Fibroblast of skin of left biceps (primary cell): ENCODE measurements at regions not wholly inside any gene's neighbourhood (a gene's known extent, or its start where the extent isn't known, plus 50 kb on each side); places are given as distances from the start of the nearest gene placed in this dataset.

Experiments used
- DNase-seq, 2 experiments: peaks; one replicate each; pipeline ENCODE4 v3.0.0-alpha.2; 2013; ENCODE audit warnings: low read depth in 2 of 2

GRCh38 chr15:85941186-85941855, 138.3 kb upstream of the AGBL1 start:
- DNase-seq, result no peak

- no peak for DNase-seq
These were observed 137.0 kb upstream of the AGBL1 start for GRCh38 chr15:85942632-85943031.

DNA sequence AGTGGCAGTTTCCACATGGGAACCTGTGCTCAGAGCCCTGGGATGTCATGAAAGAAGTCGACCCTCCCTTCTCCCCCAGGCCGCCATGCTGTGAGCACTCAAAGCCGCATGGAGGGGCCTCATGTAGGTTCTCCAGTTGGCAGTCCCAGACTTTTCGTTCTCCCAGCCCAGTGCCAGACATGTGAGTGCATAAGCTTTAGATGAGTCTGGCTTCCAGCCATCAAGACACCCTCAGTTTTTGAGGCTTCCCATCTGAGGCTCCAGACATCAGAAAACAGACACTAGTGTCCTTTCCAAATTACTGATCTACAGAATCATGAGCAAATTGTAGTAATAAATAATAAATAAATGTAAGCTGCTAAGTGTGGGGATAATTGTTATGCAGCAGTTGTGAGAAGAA, 136.5 kb upstream of the AGBL1 start:
- no peak for DNase-seq

DNA sequence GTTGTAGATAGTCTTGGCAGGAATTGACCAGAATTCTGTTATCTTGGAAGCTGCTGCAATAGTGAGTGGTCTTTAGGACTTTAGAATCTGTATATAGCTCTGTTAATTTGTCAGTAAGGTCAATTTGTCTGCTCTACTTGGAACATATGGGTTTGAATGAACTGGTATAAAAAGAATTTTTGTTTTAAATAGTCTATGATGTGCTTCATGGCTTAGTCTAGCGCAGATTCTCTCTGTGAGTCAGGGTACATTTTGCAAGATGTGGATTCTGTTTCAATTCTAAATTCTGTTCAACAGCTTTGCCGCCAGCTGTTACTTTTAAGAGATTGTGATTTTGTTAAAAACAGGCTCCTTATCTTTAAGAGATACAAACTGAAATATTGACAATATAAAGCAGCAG, 135.9 kb upstream of the AGBL1 start:
- no peak for DNase-seq

DNA sequence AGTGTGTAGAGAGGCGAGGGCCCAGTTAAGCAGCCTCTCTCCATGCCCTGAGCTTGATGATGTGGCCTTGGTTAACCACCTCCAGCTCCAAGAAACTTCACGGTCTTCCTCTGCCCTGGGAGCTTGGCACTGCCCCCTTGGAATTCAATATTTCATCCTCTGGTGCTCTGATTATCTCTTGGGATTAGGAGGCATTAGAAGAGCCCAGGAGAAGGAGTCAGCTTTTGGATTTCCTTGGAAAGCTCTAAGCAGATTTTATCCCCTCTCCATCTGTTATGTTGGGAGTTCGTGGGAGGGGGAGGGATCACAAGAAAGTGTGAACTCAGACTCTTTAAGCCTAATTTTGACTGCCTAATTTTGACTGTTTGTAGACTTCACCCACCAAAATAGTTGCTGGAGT, 132.7 kb upstream of the AGBL1 start:
- DNase-seq, result no peak

DNA sequence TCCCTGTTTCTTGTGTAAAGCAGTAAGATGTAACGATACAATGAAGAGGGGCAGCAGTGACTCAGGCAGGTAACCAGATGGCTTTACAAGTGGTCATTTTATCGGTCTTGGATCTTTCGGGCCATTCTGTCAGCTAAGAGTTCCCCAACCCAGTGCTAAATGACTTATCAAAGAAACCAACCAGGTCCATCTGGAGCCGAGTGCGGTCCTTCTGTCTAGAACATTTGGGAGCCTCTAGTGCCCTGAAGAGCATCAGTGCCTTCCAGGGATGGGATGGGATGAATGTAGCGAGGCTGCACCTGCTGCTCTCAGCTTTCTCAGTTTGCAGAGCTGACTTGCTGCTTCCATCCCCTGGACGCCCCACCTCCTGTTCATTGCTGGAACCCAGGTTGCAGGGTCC, 131.7 kb upstream of the AGBL1 start:
- no peak for DNase-seq

GRCh38 chr15:85950101-85950500, 129.6 kb upstream of the AGBL1 start:
- DNase-seq, result no peak

DNA sequence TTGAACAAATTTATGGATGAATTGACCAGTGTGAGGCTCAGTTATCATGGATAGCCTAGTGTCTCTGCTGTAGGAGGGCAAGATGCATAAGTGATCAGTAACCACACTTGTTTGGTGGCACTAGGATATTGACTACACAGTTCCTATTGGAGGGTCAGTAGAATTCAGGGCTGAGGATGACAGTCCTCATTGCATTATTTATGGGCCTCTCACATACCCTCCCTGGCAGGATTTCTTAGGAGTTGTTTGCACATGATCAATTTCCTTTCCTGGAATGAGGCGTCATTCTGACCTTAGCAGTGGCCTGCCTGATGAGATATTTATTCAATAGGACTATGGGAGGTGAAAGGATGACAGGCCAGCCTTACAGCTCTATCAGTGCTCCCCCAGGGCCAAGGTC, 125.1 kb upstream of the AGBL1 start:
- DNase-seq, result no peak

DNA sequence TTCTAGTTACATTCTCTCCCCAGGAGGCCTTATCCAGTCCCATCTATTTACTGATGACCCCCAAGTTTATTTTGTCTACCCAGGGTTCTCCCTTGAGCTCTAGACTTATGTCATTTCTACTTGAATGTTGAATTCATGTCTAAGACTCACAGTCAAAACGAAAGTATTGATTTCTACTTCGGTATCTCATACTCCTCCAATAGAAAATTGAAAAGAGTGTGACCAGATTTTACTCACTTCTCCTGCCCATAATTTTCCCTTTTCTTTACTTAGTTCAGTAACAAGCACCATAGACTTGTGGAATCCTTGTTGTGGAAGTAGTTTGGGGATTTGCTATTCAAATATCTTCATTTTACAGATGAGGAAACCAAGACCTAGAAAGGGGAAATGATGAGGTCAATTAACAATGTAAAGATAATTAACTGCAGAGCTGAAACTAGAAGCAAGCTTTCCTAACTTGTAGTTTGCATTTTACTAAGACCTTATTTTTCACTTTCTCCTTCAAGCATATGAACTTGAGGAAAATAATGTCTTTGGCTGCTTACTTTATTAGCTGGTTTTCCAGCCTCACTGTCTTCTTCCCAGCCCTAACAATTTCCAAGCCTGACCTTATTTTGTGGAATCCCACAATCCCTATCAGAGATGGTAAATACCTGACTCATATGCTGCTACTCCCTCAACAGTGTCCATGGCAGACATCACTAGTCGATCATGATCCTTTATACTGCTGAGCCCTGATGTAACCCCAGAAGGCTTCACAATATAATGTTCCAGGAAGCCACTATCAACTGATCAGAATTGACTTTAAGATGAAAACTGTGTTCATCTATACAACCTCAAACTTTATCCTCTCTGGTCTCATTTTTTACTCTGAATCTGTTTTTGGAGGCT, 123.9 kb upstream of the AGBL1 start:
- no peak for DNase-seq

DNA sequence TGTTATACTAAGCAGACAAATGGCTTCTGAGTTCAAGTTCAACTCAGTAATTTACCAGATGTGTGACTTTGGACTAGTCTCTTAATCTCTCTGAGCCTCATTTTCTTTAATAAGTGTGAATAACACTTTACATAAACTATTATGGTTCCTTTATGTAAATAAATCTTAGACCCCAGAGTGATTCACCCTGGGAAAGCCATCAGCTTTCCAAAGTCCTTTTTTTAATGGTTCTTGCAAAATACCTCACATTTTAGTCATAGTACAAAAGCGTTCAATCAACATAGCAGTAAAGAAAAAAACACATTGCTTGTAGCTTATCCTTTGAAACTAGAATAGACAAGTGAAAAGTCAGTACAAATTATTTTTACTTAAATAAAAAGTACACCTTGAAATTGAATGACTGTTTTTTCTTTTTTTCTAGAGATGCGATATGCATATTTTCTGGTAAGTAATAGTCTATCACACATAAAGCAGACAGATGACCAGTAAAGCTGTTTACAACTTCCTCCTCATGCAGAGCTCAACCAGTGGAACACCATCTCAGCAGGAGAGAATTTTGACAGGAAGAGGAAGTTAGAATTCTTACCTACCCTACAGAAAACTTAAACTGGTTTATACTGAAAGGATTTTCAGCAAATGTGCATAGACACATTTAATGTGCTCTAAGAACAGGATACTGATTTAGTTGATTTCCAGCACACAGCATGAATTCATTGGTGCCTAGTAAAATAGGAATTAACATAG, 123.0 kb upstream of the AGBL1 start:
- no peak for DNase-seq

DNA sequence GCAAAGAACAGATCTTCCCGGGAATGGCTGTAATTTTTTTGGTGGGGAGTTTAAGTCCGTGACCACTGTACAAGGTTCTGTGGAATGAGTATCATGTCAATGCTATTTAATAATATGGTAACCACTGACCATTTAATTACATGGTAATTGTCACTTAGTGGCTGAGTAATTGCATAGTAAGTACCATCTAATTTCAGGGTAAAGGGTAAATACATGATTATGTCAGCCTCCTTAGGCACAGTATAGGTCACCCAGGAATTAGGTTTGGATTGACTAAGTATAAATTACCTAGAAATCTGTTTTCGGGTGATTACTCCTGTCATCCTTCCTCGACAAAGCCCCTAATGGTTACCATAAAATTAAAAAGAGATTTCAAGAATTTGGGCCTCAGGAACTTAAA, 120.1 kb upstream of the AGBL1 start:
- DNase-seq, result no peak

- no peak for DNase-seq
These were observed 119.3 kb upstream of the AGBL1 start for GRCh38 chr15:85960381-85960780.

GRCh38 chr15:85961821-85962220, 117.8 kb upstream of the AGBL1 start:
- DNase-seq, result no peak

DNA sequence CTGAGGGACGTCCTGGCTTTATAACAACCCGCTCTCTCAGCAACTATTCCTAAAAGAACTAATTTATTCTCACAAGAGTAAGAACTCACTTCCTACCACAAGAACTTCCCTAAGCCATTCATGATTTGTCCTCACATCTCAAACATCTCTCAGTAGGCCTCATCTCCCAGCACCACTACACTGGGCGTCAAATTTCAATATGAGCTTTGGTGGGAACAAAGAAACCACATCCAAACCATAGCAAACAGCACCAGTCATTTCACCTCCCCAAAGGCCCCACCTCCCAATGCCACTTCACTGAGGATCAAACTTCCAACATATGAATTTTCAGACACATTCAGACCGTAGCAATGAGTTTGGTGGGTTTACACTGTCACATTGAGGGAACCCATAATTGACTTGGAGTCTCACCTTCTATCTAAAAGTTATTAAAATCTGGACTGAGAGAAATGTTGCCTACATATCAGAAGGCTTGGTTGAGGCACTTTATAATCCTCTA, 116.4 kb upstream of the AGBL1 start:
- DNase-seq, result no peak

DNA sequence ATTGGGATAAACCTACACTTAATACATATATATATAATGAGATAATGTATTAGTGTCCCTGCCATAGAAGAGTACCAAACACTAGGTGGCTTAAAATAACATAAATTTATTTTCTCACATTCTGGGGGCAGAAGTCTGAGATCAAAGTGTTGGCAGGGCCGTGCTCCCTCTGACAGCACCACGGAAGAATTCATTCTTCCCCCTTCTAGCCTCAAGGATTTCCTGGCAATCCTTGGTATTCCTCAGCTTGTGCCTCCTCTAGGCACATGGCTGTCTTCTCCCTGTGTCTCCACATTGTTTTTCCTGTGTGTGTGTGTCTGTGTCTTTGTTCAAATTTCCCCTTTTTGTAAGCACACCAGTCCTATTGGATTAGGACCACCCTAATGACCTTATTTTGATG, 115.2 kb upstream of the AGBL1 start:
- no peak for DNase-seq

DNA sequence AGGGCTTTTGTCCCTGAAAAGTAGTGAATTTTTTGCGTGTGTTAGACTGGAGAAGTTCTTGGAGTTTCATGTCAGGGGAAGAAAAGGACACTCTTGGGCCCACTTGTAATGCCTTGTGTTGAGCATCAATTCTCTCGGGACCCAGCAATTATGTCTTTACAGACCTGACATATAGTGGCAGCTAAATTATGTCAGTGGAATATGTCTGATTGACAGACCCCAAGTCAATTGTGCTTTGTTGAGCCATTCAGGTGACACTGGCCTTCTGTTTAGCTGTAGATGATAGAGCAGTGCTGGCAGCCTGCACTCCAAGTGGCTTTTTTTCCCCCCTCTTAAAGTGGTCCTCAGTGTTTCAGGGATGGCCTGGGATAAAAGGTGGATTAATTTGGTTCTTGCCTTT, 112.1 kb upstream of the AGBL1 start:
- DNase-seq, result no peak

GRCh38 chr15:85972805-85973540, 106.7 kb upstream of the AGBL1 start:
- no peak for DNase-seq

- no peak for DNase-seq
These were observed 105.9 kb upstream of the AGBL1 start for GRCh38 chr15:85973584-85974347.

- no peak for DNase-seq
These were observed 105.3 kb upstream of the AGBL1 start for GRCh38 chr15:85974348-85974705.

GRCh38 chr15:85974742-85975141, 104.9 kb upstream of the AGBL1 start:
- no peak for DNase-seq

DNA sequence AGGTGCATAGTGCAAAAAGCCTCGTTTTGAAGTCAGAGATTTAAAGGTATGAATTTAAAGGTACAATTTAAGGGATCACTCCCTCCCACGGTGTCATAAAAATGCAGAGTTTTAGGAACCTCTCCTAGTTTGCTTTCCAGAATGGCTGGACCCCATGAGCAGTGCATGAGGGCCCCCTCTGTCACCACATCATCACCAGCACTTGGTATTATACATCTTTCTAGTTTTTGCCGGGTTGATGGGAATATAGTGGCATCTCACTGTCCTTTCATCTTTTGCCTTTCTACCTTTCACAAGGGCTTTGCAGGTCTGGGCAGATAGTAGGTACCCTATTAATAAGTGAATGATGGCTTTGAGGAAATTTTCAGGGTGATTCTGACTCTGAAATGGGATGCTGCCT, 103.6 kb upstream of the AGBL1 start:
- DNase-seq, result no peak
